GM03348 (cell line): ENCODE measurements at regions not wholly inside any gene's neighbourhood (a gene's known extent, or its start where the extent isn't known, plus 50 kb on each side); places are given as distances from the start of the nearest gene placed in this dataset.

Experiments used
- DNase-seq: peaks from one replicate; pipeline ENCODE4 v3.0.0; 2012; ENCODE audit warnings: low spot score

- DNase-seq: no peak
These were observed 297.9 kb downstream of the NDFIP2 start for GRCh38 chr13:79778741-79779460.

GRCh38 chr13:79777504-79777903, 296.5 kb downstream of the NDFIP2 start:
- no peak for DNase-seq

GRCh38 chr13:79776531-79777295, 295.8 kb downstream of the NDFIP2 start:
- no peak for DNase-seq

GRCh38 chr13:79775830-79776229, 294.9 kb downstream of the NDFIP2 start:
- peak; percentile 56 for DNase-seq

- no peak for DNase-seq
These were observed 291.9 kb downstream of the NDFIP2 start for GRCh38 chr13:79772811-79773210.

GRCh38 chr13:79771493-79771892, 290.5 kb downstream of the NDFIP2 start:
- no peak for DNase-seq

GRCh38 chr13:79770056-79770455, 289.1 kb downstream of the NDFIP2 start:
- no peak for DNase-seq

GRCh38 chr13:79767126-79767525, 286.2 kb downstream of the NDFIP2 start:
- DNase-seq: peak; percentile 9

GRCh38 chr13:79765331-79765730, 284.4 kb downstream of the NDFIP2 start:
- DNase-seq: no peak

GRCh38 chr13:79749984-79750551, 269.1 kb downstream of the NDFIP2 start:
- peak; percentile 86 for DNase-seq

- DNase-seq: no peak
These were observed 268.6 kb downstream of the NDFIP2 start for GRCh38 chr13:79749566-79749965.

GRCh38 chr13:79745081-79745480, 264.1 kb downstream of the NDFIP2 start:
- no peak for DNase-seq

- DNase-seq: no peak
These were observed 262.0 kb downstream of the NDFIP2 start for GRCh38 chr13:79742923-79743322.

- no peak for DNase-seq
These were observed 260.0 kb downstream of the NDFIP2 start for GRCh38 chr13:79740991-79741390.

GRCh38 chr13:79736356-79736755, 255.4 kb downstream of the NDFIP2 start:
- DNase-seq: no peak

- DNase-seq: peak; percentile 43
These were observed 254.3 kb downstream of the NDFIP2 start for GRCh38 chr13:79735228-79735627.

GRCh38 chr13:79727086-79727485, 246.1 kb downstream of the NDFIP2 start:
- DNase-seq: no peak

GRCh38 chr13:79725841-79726240, 244.9 kb downstream of the NDFIP2 start:
- DNase-seq: no peak

- no peak for DNase-seq
These were observed 243.6 kb downstream of the NDFIP2 start for GRCh38 chr13:79724348-79725103.

- DNase-seq: no peak
These were observed 242.6 kb downstream of the NDFIP2 start for GRCh38 chr13:79723519-79724024.

GRCh38 chr13:79722885-79723445, 242.0 kb downstream of the NDFIP2 start:
- no peak for DNase-seq

- DNase-seq: no peak
These were observed 235.2 kb downstream of the NDFIP2 start for GRCh38 chr13:79716191-79716590.
